ENCODE measurements at regions not wholly inside any gene's neighbourhood (a gene's known extent, or its start where the extent isn't known, plus 50 kb on each side); places are given as distances from the start of the nearest gene placed in this dataset.

- TF ChIP-seq YY1 (IDR thresholded peaks at IDR 0.05; ENCODE audit: insufficient read depth, insufficient read length) (no peak), ZNF274 (IDR thresholded peaks at IDR 0.05; ENCODE audit: low read depth, low read length) (no peak), SUZ12 (IDR thresholded peaks at IDR 0.05; ENCODE audit: extremely low read depth, insufficient read depth, insufficient read length) (no peak)
These were observed 126.5 kb downstream of the SLIT2 start for GRCh38 chr4:20378181-20378580.
